GM21825 (cell line): ENCODE measurements at regions not wholly inside any gene's neighbourhood (a gene's known extent, or its start where the extent isn't known, plus 50 kb on each side); places are given as distances from the start of the nearest gene placed in this dataset.
"Not testable (repeated sequence)": the region's sequence is repeated elsewhere in the genome, so short reads cannot be mapped to it uniquely, and the experiment has no call there.

Source experiments
- ATAC-seq: cut with Tn5 transposase; IDR thresholded peaks from one replicate; pipeline ENCODE4 v1.9.1; 2021; ENCODE audit warnings: mild to moderate bottlenecking, moderate library complexity; ENCODE audit not compliant: unreplicated experiment

DNA sequence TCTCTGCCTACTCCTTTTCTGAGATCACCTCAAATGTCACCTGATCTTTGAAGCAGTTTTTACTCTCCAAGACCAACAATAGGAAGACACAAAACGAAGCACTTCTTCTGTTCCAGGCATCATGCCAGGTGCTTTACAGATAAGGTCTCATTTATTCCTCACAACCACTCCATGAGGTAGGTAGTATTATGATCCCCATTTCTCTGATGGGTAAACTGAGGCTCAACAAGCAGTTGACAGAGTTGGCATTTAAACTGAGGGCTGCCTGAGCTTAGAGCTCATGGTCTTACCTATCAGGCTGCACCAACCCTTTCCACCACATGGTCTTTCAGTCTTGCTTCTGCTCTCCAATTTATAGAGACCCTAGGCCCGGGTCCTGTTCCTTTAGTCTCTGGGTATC is 147.2 kb upstream of the JUN start:
- no peak for ATAC-seq

DNA sequence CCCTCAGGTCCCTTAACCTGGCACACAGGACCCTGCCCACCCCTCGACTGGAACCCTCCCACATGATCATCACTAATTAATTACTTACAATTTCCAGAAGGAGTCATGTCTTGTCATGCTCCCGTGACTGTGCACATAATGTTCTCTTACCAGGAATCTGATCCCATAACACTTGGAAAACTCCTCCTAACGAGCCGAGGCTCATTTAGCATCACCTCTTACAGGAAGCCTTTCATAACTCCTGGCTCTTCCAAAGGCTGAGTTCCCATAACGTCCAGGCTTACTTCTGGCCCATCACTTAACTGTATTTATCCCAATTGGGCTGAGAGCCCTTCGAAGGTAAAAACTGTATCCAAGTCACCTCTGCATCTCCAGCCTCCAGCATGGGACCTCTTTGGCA is 147.9 kb upstream of the JUN start:
- ATAC-seq: no peak

DNA sequence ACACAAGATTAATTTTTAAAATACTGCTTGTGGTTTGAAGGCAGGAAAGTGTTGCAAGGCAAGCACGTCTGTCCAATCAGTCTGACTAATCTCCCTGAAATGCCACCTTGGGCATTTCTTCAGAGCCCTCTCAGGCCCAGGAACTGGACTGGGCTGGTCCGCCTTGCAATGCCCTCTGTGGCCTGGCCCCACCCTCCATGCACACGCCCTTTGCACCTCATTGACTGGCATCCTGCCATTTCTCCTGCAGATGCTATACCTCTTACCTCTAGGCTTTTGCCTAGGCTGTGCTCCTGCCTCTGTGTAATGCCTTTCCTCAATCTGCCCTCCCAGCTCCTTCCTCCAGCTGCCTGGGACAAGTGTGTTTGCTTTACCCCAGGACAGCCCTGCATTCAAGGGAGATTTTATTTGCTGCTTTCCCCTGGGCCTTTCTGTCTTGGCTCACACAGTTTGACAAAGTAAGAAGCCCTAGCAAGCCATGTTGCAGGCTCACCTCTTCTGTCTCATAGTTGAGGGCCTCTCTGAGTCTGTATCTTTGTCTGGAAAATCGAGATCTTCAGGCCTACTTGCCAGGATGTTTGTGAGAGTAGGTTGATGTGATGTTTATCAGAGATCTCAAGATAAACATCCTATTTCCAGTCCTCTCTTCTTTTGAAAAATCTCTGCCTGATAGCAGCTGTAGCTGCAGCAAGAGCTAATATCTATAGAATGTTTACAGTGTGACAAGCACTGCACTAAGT is 149.2 kb upstream of the JUN start:
- no peak for ATAC-seq

DNA sequence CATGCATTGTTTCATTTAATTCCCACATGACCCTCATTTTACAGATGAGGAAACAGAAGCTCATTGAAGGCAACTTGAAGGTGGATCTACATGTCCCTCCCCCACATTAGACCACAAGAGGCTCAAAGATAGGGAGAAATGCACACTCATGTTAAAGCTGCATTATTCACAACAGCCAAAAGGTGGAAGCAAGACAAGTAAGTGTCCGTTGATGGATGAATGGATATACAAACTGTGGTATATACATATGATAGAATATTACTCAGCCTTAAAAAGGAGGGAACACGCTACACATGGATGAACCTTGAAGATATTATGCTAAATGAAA is 149.7 kb upstream of the JUN start:
- ATAC-seq: no peak

DNA sequence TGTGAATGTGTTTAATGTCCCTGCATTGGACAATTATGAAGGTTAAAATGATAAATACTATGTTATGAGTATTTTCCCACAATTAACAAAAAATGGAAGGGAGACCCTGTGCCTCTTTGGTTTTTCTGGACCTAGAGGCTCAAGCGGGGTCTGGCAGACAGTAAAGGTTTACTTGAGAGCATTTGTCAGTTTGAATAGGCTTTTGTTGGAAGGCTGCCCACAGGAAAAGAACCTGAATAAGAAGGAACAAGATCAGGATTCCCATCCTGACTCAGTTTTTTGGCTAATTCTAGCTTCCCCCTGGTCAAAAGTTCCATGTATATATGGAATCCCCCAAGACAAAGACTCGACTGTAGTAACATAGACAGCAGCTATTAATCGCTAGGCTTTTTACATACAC is 150.9 kb upstream of the JUN start:
- no peak for ATAC-seq

DNA sequence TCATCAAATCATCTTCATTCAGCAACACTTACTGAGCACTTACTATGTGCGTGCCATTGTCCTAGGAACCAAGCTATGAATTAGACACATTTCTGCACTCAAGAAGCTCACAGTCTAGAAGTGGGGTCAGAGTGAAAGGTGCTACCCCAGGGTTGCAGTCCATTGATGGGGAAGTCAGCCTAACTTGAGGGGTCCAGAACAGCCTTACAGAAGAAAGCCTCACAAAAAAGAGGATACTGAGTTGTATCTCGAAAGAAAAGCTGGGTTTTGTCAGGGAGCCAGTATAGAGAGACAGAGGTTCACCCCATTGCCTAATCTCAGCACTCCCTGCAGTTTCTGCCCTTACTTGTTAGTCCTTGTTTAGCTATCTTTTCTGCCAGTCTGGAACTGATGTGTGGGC is 153.1 kb upstream of the JUN start:
- no peak for ATAC-seq

DNA sequence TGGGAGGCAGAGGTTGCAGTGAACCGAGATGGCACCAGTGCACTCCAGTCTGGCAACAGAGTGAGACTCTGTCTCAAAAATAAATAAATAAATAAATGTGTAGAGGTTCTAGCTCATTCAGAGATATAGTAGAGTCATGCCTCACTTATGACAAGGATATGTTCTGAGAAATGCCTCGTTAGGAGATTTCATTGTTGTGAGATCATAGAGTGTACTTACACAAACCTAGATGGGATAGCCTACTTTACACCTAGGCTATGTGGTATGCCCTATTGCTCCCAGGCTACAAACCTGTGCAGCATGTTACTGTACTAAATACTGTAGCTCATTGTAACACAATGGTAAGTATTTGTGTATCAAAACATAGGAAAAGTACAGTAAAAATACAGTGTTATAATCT is 155.3 kb upstream of the JUN start:
- no peak for ATAC-seq

DNA sequence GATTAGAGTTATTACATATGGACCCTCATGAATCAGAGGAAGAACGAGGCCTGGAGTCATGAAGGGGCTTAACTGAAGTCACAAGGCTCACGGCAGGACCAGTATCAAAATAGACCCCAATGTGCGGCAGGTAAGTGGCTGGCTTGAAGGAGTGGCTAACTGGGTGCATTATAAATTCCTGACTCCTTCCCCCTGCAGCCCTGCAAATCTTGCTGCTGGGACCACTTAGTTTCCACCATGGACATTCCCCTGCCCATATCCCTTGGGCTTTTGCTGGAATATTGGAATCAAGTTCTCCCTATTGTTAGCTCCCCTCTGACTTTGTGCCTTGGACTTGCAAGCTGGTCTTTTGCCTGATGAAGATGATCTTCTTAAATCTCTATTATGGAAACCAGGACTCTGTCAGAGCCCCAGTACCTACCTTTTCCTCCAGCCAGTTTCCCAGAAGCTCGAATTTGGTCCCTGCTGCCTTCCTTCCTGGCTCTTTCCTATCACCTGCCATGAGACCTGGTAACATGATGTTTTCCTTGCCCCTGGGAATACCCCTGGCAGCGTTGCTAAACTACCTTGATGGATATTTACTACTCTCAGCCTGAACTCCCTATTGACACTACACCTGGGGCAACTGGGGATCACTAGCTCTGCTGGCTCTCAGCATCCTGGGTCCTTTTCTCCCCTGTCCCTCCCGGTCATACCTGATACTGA is 156.0 kb upstream of the JUN start:
- no peak for ATAC-seq

DNA sequence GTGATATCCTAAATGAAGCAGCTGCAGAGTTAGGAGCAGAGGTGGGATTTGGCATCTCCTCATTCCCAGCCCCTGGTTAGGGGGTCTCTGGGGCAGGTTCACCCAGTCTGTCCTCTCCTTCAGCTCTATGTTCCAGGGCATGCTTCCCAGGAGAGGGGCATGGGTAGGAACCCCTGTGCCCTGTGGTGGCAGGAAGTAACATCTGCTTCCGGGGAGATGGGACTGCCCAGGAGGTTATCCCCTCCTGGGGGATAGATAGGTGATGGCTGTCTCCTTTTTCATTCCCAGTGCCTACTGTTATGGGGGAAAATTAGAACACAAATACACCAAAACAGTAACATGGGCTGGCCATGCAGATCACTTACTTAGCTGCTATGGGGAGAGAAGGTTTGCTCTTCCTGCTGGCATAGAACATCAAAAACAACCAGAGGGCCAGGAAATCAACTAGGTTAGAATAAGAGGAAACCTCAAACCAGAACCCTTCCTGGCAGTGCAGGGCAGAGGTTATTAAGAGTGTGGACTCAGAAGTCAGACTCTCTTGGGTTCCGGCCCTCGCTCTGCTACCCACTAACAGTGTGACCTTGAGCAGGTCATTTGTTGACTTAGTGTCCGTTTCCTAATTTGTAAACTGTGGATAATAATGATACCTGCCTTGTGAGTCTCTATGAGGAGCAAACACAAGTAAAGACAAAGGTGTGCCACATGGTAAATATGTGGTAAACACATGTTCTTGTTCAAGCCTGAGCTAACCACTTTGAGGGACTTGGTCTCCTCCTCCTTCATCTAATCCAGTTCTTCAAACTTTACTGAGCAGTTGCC is 157.8 kb upstream of the JUN start:
- ATAC-seq: no peak

DNA sequence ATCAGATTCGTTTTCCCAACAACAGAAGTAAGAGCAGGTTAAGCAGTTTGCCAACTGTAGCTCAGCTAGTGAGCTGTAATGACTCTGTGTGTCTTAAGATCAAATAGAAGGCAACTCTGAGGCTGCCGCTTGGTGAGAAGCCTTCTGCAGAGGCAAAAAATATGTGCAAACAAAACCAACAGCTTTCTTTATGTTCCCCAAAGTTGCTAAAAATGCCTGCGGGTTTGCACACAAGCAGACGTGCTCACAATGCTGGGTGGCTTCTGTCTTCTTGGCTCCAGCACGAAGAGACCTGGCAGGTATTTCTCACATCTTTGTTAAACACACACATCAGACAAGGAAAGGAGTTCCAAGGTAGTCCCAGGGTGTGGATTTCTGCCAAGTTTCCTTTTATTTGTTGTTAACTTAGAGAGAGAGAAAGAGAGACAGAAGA is 158.9 kb upstream of the JUN start:
- no peak for ATAC-seq

DNA sequence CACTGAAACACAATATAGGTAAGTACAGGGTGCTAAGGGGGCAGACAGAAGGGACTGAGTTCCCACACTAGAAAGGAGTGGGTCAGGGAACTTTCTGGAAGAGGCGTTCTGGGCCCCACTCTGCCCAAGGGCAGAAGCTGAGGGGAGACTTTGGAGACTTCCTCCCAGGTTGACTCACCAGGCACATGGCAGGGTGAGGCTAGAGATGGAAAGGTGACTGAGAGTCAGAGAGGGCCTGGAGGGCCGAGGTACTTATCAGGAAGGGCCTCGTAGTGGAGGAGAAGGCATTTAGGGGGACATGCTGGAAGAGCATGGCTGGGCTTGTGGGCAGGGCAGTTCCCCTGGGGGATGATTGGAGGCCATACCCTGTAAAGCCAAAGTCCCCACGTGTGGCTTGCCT is 159.9 kb upstream of the JUN start:
- no peak for ATAC-seq

DNA sequence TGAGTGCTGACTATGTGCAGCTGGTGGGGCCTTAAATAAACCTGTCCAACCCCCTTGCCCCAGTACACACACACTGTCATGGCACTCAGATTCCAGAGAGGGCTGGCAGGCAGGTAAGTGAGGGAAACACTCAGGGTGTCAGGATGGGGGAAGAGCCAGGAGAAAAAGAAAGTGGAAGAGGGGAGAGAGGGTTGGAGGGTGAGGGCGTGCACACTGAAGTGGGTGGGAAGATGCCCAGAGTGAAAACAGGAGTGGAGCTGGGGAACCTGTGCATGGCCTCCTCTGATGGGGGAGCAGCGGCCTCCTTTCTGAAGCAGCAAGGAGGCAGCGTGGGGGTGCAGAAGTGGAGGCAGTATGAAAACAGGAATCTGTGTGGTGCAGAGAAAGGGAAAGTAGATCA is 160.6 kb upstream of the JUN start:
- no peak for ATAC-seq

DNA sequence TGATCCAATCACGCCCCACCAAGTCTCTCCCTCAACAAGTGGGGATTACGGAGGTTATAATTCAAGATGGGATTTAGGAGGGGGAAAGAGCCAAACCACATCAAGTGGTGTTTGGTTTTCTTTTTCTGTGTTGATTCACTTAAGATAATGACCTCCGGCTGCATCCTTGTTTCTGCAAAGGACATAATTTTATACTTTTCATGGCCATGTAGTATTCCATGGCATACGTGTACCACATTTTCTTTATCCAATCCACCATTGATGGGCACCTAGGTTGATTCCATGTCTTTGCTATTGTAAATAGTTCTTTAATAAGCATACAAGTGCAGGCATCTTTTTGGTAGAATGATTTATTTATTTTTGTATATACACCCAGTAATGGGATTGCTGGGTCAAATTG is 162.5 kb upstream of the JUN start:
- no peak for ATAC-seq

DNA sequence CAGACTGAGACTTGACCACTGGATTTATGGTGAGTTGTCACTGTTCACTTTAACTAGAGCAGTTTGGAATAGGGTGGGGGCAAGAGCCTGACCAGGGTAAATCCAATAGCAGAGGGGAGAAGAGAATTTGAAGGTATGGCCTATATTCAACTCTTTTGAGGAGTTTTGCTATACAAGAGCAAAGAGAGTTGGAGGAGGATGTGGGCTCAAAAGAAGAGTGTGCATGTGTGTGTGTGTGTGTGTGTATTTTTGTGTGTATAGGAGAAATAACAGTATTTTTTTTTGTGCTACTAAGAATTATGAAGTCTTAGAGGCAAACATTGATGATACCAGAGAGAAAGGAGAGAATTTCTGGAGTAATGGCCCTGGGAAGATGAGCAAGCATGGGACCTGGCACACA is 164.8 kb upstream of the JUN start:
- ATAC-seq: no peak

DNA sequence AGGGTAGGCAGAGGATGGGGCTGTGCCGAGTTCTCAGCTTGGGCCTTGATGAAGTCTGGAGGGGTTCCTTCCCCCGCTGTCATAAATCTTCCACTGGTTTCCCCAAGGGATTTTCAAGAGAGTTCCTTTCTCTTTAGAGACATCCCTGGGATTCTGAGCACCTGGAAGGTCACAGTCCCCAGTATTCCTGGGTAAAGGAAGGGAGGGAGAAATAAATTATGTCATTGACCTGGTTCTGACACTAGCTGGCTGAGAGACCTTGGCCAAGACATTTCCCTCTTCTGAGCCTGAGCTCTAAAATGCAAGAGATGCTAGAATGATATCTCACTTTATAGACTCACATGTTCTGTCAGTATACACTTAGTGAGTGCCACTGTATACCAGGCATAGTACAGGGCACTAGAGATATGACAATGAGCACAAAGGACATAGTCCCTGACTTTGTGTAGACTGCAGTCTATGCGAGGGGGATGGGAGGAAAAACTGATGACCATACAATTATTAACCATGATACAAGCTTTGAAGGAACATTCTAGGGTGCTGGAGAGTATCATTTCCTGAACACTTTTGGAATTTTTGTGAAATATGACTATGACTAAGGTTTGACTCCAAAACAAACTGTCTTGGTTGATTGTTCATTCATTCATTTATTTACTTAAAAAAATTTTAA is 165.8 kb upstream of the JUN start:
- ATAC-seq: no peak

DNA sequence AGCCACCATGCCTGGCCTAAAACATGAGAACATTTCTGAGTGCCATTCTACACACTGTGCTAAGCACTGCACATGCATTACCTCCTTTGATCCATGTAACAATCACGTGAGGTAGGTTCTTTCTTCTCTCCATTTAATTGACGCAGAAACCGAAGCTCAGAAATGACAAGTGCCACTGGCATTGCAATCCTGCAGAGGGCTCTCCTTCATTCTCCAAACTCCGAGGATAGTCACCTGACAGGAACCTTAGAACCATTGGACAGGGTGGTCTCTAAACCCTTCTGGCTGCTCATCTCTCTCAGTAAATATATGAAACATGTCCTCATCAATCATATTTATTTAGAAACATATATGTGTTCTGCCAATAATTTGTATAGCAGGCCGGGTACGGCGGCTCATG is 167.1 kb upstream of the JUN start:
- no peak for ATAC-seq

DNA sequence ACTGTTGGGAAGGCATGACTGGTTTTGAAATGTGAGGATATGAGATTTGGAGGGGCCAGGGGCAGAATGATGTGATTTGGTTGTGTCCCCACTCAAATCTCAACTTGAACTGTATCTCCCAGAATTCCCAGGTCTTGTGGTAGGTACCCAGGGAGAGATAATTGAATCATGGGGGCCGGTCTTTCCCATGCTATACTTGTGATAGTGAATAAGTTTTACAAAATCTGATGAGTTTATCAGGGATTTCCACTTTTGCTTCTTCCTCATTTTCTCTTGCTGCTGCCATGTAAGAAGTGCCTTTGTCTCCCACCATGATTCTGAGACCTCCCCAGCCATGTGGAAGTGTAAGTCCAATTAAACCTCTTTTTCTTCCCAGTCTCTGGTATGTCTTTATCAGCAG is 170.1 kb upstream of the JUN start:
- not testable (repeated sequence) for ATAC-seq

DNA sequence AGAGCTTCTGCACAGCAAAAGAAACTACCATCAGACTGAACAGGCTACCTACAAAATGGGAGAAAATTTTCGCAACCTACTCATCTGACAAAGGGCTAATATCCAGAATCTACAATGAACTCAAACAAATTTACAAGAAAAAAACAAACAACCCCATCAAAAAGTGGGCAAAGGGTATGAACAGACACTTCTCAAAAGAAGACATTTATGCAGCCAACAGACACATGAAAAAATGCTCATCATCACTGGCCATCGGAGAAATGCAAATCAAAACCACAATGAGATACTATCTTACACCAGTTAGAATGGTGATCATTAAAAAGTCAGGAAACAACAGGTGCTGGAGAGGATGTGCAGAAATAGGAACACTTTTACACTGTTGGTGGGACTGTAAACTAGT is 179.4 kb upstream of the JUN start:
- ATAC-seq: not testable (repeated sequence)

DNA sequence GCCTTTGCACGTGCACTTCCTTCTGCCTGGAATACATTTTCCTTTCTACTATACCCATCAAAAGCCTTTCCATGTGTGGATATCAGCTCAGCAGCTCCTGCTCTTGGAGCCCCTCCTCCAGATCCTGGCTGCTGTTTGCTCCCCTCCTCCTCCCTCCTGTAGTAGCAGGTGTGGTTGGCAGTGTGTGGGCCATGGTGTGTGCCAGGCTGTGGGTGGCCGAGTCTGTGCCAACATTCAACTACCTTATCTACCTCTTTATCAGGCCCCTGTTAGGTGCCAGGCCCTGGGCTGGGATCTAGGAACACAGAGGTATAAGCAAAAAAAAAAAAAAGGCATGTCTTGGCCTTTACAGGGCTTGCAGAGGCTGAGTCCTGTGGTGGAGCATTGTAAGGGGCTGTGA is 180.6 kb upstream of the JUN start:
- ATAC-seq: no peak

DNA sequence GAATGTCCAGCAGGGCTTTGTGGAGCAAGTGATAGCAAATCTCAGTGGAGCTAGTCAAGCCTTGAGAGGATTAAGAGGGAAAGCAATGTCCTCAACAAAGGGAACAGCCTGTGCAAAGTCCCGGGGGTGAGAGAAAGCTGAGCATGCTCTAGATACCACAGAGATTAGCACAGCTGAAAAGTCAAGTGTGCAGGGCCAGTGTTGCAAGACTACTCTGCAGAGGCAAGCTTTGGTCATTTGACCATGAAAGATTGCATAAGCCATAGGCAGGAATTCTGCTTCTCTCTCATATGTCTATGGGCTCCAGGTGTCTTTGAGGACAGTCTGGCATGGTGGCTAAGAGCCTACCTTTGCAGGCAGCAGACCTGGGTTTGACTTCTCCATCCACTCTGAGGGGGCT is 181.0 kb upstream of the JUN start:
- ATAC-seq: no peak

DNA sequence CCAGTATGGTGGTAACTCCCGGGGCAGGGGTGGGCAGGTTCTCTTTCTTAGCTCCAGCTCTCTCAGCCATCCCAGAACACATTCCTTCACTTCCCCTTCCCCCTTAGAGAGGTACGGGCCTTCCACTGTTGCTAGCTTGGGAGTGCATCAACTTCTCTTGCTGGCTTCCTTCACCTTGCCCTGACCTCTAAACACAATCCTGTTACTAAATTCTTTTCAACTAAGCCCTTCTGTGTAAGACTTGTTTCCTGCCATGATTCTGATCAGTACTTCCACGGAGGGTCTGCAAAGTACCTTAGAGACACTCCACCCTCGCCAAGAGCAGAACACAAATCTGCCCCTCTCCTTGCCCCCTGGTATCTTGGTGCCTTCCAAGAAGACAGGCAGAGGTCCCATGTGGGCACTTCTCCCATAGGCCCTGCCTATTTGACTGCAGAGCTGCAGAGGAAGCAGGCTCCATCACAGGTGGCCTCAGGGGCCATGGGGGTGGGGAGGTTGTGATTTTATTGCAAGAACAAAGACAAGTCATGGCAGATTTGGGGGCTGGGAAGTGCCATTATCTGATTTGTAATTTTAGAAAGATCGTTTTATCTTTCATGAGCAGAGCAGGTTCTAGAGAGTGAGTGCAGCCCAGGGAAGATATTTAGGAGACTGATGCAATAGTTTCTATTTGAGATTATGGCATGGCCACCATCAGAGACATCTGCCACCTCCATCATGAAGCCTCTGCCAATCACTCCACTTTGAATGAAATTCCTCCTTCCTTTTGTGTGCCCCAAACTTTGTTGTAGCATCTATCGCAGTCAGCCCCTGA is 182.5 kb upstream of the JUN start:
- ATAC-seq: no peak
